Tibial nerve (tissue), 4 donors: ENCODE measurements at regions not wholly inside any gene's neighbourhood (a gene's known extent, or its start where the extent isn't known, plus 50 kb on each side); places are given as distances from the start of the nearest gene placed in this dataset.

Experiments
- DNase-seq, 2 donors: peaks; one replicate each; pipeline ENCODE4 v3.0.0-alpha.2; 2019; ENCODE audit warnings: low spot score in 2 of 2
- H3K27ac ChIP-seq, 4 donors: fragments of 200-600 bp; sonication (generic) in 3 of 4; one replicate each; pipeline ENCODE4 v1.5.1; 2017 to 2019; ENCODE audit warnings: mild to moderate bottlenecking in 1 of 4
- H3K27me3 ChIP-seq, 2 donors: fragments of 200-600 bp; sonication (generic) in 1 of 2; one replicate each; pipeline versions ENCODE4 v1.5.1 to v1.6.0; 2017 to 2019
- H3K36me3 ChIP-seq, 3 donors: fragments of 200-600 bp; sonication (generic); one replicate each; pipeline ENCODE4 v1.5.1; 2018 to 2019
- H3K4me1 ChIP-seq, 4 donors: fragments of 200-600 bp; sonication (generic) in 3 of 4; one replicate each; pipeline ENCODE4 v1.5.1; 2017 to 2019
- H3K4me3 ChIP-seq, 4 donors: fragments of 200-600 bp; sonication (generic) in 3 of 4; one replicate each; pipeline ENCODE4 v1.5.1; 2017 to 2019; ENCODE audit warnings: mild to moderate bottlenecking in 1 of 4, moderate library complexity in 1 of 4
- H3K9me3 ChIP-seq, 4 donors: fragments of 200-600 bp; sonication (generic) in 3 of 4; one replicate each; pipeline ENCODE4 v1.5.1; 2017 to 2019
- CTCF ChIP-seq, 5 experiments: fragments of 200-600 bp in 3 of 5; fragments of 450-650 bp in 2 of 5; sonication (generic) in 3 of 5; IDR thresholded peaks; one replicate each; pipeline ENCODE4 v1.5.1; 2016 to 2019; ENCODE audit warnings: antibody characterized with exemption in 5 of 5, mild to moderate bottlenecking in 3 of 5, moderate library complexity in 2 of 5
- EP300 ChIP-seq, 2 donors: sonication (generic); formaldehyde crosslinking; IDR thresholded peaks; one replicate each; pipeline ENCODE4 v1.6.1; 2017; ENCODE audit warnings: antibody characterized with exemption in 2 of 2, mild to moderate bottlenecking in 1 of 2
- POLR2A ChIP-seq, 2 donors: fragments of 450-650 bp; IDR thresholded peaks; one replicate each; pipeline ENCODE4 v1.6.1; 2017; ENCODE audit warnings: antibody characterized with exemption in 2 of 2, mild to moderate bottlenecking in 2 of 2, moderate library complexity in 2 of 2
- WGBS, 2 donors: methylation state at CpG; one replicate each; pipeline ENCODE4 v1.1.5; 2018; 5-methylcytosine and 5-hydroxymethylcytosine counted together

- H3K9me3 ChIP-seq, result no peaks in the 10 kb centered on the region
- no peak overlapping the region for H3K27ac ChIP-seq
These were observed 70.7 kb upstream of the UBE2E1 start for GRCh38 chr3:23735062-23735461.

GRCh38 chr3:23735535-23736326, 70.0 kb upstream of the UBE2E1 start:
- Histone ChIP-seq H3K36me3 (no peaks in the 10 kb centered on the region), H3K4me1 (peaks cover 0 to 29% (median 5%) of the 10 kb centered on the region in 4 donors), H3K9me3 (no peaks in the 10 kb centered on the region), H3K27ac (peak overlapping the region in 2 of 4 donors; percentile 41 to 57), H3K27me3 (no peaks in the 10 kb centered on the region), H3K4me3 (no peak overlapping the region)
- DNase-seq, result no peak
- 31 to 38% methylated on average over 8 of the region's 8 CpGs for WGBS, 2 donors
- TF ChIP-seq EP300 (IDR thresholded peaks at IDR 0.05) (no peak), POLR2A (IDR thresholded peaks at IDR 0.05) (no peak), CTCF (IDR thresholded peaks at IDR 0.05) (no peak)

More at GRCh38 chr3:23735062-23735461, 70.7 kb upstream of the UBE2E1 start:
- no peaks in the 10 kb centered on the region for H3K27me3 ChIP-seq
- 35 to 39% methylated on average over 3 of the region's 3 CpGs for WGBS, 2 donors
- H3K4me1 ChIP-seq, result peaks cover 0 to 23% (median 5%) of the 10 kb centered on the region in 4 donors
- DNase-seq, result no peak
- H3K36me3 ChIP-seq, result no peaks in the 10 kb centered on the region
- H3K4me3 ChIP-seq, result no peak overlapping the region
- TF ChIP-seq CTCF (IDR thresholded peaks at IDR 0.05), result no peak
- TF ChIP-seq EP300 (IDR thresholded peaks at IDR 0.05), result no peak
- TF ChIP-seq POLR2A (IDR thresholded peaks at IDR 0.05), result no peak

GRCh38 chr3:23738944-23739343, 66.8 kb upstream of the UBE2E1 start:
- TF ChIP-seq CTCF (IDR thresholded peaks at IDR 0.05) (no peak), EP300 (IDR thresholded peaks at IDR 0.05) (no peak), POLR2A (IDR thresholded peaks at IDR 0.05) (no peak)
- 89 to 91% methylated on average over 3 of the region's 3 CpGs for WGBS, 2 donors
- DNase-seq, result no peak
- no peaks in the 10 kb centered on the region for H3K9me3 ChIP-seq
- no peak overlapping the region for H3K27ac ChIP-seq
- no peaks in the 10 kb centered on the region for H3K36me3 ChIP-seq
- no peaks in the 10 kb centered on the region for H3K27me3 ChIP-seq
- peaks cover 0 to 34% (median 5%) of the 10 kb centered on the region in 4 donors for H3K4me1 ChIP-seq
- no peak overlapping the region for H3K4me3 ChIP-seq

DNA sequence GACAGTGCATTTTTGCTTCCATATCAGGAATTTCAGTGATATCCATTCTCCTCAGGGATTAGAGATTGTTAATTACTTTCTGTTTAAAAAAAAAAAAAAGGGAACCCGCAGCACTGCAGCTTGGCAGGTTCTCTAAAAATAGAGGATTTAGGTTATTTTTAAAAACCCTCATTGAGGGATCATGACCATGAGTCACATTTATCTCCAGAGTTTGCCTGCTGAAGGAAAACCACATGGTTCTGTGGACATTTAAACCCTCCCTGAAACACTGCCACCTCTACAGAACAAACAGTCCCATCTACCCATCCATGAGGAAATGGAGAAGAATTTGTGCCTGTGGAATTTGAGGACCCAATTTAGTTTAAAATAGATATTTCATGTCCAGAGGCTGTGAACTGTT, 66.2 kb upstream of the UBE2E1 start:
- H3K9me3 ChIP-seq, result no peaks in the 10 kb centered on the region
- DNase-seq, result no peak
- TF ChIP-seq CTCF (IDR thresholded peaks at IDR 0.05) (no peak), POLR2A (IDR thresholded peaks at IDR 0.05) (no peak), EP300 (IDR thresholded peaks at IDR 0.05) (peak in 1 of 2 donors; percentile 51)
- no peak overlapping the region for H3K4me3 ChIP-seq
- no peak overlapping the region for H3K27ac ChIP-seq
- peaks cover 0 to 34% (median 5%) of the 10 kb centered on the region in 4 donors for H3K4me1 ChIP-seq
- H3K27me3 ChIP-seq, result no peaks in the 10 kb centered on the region
- 49 to 60% methylated on average over 1 of the region's 1 CpG for WGBS, 2 donors
- no peaks in the 10 kb centered on the region for H3K36me3 ChIP-seq

DNA sequence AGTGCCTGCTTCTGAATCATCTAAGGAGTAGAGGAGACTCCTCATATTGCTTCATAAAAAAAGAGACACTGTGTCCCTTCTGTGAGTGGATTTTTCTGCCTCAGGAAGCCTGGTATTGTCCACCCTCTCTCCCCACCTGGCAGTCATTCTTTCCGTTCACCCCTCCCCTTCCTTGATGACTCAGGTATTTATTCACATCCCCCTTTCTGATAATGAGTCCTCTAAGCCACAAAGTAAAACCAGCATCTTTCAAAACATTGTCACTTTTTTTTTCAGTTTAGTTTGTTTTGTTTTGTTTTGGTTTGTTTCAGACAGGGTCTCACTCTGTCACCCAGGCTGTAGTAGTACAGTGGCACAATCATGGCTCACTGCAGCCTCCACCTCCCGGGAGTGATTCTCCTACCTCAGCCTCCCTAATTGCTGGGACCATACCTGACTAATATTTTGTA, 65.2 kb upstream of the UBE2E1 start:
- H3K4me1 ChIP-seq, result peaks cover 0 to 26% (median 5%) of the 10 kb centered on the region in 4 donors
- DNase-seq, result no peak
- no peaks in the 10 kb centered on the region for H3K9me3 ChIP-seq
- no peak overlapping the region for H3K4me3 ChIP-seq
- H3K27ac ChIP-seq, result no peak overlapping the region
- no peaks in the 10 kb centered on the region for H3K27me3 ChIP-seq
- TF ChIP-seq EP300 (IDR thresholded peaks at IDR 0.05), result peak in 1 of 2 donors; percentile 55
- no peak for TF ChIP-seq CTCF (IDR thresholded peaks at IDR 0.05)
- TF ChIP-seq POLR2A (IDR thresholded peaks at IDR 0.05), result no peak
- H3K36me3 ChIP-seq, result no peaks in the 10 kb centered on the region
- WGBS, 2 donors, result 81 to 88% methylated on average over 2 of the region's 2 CpGs
